GM10248 (cell line): ENCODE measurements at regions not wholly inside any gene's neighbourhood (a gene's known extent, or its start where the extent isn't known, plus 50 kb on each side); places are given as distances from the start of the nearest gene placed in this dataset.

Experiments used
- CTCF ChIA-PET: fragments of 300-600 bp; sonication (Branson Sonifier 250); formaldehyde crosslinking; extraction: SDS; loops from one replicate; lab custom pipeline; 2021; ENCODE audit warnings: antibody characterized with exemption; lab: Yijun Ruan, JAX
- POLR2A ChIA-PET: fragments of 350-650 bp; sonication (Branson Sonifier 250); formaldehyde crosslinking; extraction: SDS; loops from one replicate; lab custom pipeline; 2020; ENCODE audit warnings: antibody characterized with exemption; lab: Yijun Ruan, JAX
- DNase-seq: peaks from one replicate; pipeline ENCODE4 v3.0.0; 2012; ENCODE audit errors: extremely low spot score
- TF ChIP-seq, protein P1 (sequence below): IDR thresholded peaks from 2 replicates; pipeline ENCODE4 v1.5.1; 2012; ENCODE audit warnings: mild to moderate bottlenecking, low read depth; ENCODE audit errors: extremely low read depth, missing control alignments, control extremely low read depth

GRCh38 chr6:71157345-71157744 lies 131.3 kb upstream of the OGFRL1 start:
- CTCF ChIA-PET: no interaction called here
- POLR2A ChIA-PET: no interaction called here
- no peak for DNase-seq
- TF ChIP-seq, protein P1, sequence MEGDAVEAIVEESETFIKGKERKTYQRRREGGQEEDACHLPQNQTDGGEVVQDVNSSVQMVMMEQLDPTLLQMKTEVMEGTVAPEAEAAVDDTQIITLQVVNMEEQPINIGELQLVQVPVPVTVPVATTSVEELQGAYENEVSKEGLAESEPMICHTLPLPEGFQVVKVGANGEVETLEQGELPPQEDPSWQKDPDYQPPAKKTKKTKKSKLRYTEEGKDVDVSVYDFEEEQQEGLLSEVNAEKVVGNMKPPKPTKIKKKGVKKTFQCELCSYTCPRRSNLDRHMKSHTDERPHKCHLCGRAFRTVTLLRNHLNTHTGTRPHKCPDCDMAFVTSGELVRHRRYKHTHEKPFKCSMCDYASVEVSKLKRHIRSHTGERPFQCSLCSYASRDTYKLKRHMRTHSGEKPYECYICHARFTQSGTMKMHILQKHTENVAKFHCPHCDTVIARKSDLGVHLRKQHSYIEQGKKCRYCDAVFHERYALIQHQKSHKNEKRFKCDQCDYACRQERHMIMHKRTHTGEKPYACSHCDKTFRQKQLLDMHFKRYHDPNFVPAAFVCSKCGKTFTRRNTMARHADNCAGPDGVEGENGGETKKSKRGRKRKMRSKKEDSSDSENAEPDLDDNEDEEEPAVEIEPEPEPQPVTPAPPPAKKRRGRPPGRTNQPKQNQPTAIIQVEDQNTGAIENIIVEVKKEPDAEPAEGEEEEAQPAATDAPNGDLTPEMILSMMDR: no peak

GRCh38 chr6:71164890-71165289 lies 123.7 kb upstream of the OGFRL1 start:
- ChIA-PET CTCF (interaction anchor here (1.6 kb wide), 1 partner anchor 40 kb away, joined by 3 read pairs; no protein-coding TSS in a partner anchor), POLR2A (no interaction called here)
- TF ChIP-seq, protein P1: no peak
- DNase-seq: no peak

- POLR2A ChIA-PET: no interaction called here
- CTCF ChIA-PET: no interaction called here
- TF ChIP-seq, protein P1: no peak
- no peak for DNase-seq
These were observed 120.3 kb upstream of the OGFRL1 start for GRCh38 chr6:71168233-71168765.

DNA sequence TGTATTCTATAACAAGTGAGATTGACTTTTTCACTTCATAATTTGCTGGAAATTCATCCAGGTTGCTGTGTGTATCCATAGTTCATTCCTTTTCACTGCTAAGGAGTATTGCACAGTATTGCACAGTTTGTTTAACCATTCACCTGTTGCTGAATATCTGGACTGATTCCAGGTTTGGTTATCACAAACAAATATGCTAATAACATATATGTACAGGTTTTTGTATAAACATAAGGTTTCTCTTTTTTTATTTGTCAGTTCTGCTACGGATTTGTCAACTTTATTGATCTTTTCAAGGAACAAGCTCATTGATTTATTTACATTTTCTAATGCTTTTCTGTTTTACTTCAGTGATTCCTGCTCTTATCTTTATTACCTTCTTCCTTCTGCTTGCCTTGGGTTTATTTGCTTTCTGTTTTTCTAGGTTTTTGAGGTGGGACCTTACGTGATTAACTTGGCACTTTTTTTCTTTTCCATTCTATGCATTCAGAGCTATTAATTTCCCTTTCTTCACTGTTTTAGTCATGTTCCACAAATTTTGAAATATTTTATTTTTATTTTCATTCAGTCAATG lies 117.0 kb upstream of the OGFRL1 start:
- POLR2A ChIA-PET: no interaction called here

DNA sequence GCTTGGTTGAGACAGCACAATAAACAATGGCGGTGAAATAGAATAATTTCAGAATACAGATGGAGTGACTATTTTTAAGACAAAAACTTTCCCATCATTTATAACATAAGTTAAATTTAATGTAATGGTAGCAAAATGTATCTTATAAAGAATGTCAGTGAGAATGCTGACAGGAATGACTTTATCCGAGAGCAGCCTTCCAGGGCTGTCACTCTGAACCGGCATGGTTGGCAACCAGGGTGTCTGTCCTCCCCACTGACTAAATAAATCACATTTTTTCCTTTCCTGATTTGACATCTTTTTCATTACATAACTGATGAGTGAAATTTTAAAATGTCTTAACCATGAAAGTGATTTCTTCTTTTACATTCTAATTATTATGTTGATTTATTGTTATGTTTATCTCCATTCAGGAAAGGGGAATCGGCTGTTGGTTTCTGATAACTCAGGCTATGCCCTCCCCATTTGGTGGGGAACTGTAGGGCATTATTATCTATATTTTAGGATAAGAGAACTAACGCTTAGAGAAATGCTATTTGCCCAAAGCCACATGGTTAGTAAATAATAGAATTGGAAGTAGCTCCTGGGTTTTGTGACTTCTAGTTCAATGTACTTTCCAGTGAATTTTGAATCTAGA lies 109.2 kb upstream of the OGFRL1 start:
- ChIA-PET CTCF (interaction anchor here (2.2 kb wide), 1 partner anchor 11 kb away, joined by 6 read pairs; no protein-coding TSS in a partner anchor), POLR2A (no interaction called here)
- DNase-seq: no peak
- TF ChIP-seq, protein P1: no peak

More for the DNA sequence above, 117.0 kb upstream of the OGFRL1 start:
- TF ChIP-seq, protein P1: no peak
- CTCF ChIA-PET: no interaction called here
- DNase-seq: no peak

DNA sequence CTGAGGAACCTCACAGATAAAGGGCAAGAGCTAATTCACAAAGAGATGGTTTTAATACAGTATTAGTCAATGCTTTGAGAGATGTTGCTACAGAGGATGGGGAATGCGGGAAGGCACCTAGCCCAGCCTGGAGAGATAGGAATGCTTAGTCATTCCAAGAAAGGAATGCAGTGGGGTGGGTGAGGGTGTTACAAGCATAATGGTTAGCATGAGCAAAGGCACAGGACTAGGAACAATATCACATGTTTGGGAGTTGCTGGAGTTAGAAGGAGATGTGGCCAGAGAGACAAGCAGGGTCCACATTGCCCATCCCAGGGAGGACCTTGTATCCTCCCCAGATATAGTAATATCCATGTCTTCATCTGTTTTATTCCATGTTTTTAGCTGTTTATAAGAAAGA lies 107.0 kb upstream of the OGFRL1 start:
- ChIA-PET POLR2A (no interaction called here), CTCF (interaction anchor here (2.2 kb wide), 1 partner anchor 9 kb away, joined by 6 read pairs; no protein-coding TSS in a partner anchor)
- no peak for DNase-seq
- TF ChIP-seq, protein P1: no peak
